Chondrocyte (in vitro differentiated cells): ENCODE measurements at regions not wholly inside any gene's neighbourhood (a gene's known extent, or its start where the extent isn't known, plus 50 kb on each side); places are given as distances from the start of the nearest gene placed in this dataset.

ENCODE experiments used
- DNase-seq: peaks from one replicate; pipeline ENCODE4 v3.0.0; 2021; ENCODE audit warnings: mixed read lengths, low spot score
- H3K27ac Mint-ChIP-seq: one replicate; pipeline ENCODE4 v1.8.0; 2021; ENCODE audit warnings: mild to moderate bottlenecking, moderate library complexity, mixed read lengths; ENCODE audit not compliant: unreplicated experiment
- H3K27me3 Mint-ChIP-seq: 2 replicates; pipeline ENCODE4 v1.8.0; 2021; ENCODE audit warnings: low read depth, mixed read lengths
- H3K36me3 Mint-ChIP-seq: 2 replicates; pipeline ENCODE4 v1.8.0; 2021; ENCODE audit warnings: low read depth, mixed read lengths
- H3K4me1 Mint-ChIP-seq: 2 replicates; pipeline ENCODE4 v1.8.0; 2021; ENCODE audit warnings: low read depth, mild to moderate bottlenecking, mixed read lengths
- H3K4me3 Mint-ChIP-seq: one replicate; pipeline ENCODE4 v1.8.0; 2021; ENCODE audit warnings: mild to moderate bottlenecking, moderate library complexity, mixed read lengths; ENCODE audit not compliant: unreplicated experiment
- H3K9me3 Mint-ChIP-seq: 2 replicates; pipeline ENCODE4 v1.8.0; 2021; ENCODE audit warnings: low read depth, mixed read lengths
- CTCF ChIP-seq: fragments of 200-600 bp; sonication (generic); IDR thresholded peaks from 2 replicates; pipeline ENCODE4 v1.5.0; 2021; ENCODE audit warnings: antibody characterized with exemption, mild to moderate bottlenecking, moderate library complexity

GRCh38 chr1:239926184-239926583 is 165.5 kb upstream of the FMN2 start:
- Mint-ChIP-seq H3K27me3 (peaks cover 4% of the 10 kb centered on the region), H3K4me1 (peaks cover 7% of the 10 kb centered on the region), H3K4me3 (no peak overlapping the region), H3K27ac (no peak overlapping the region), H3K36me3 (no peaks in the 10 kb centered on the region), H3K9me3 (no peaks in the 10 kb centered on the region)
- DNase-seq = no peak
- TF ChIP-seq CTCF = no peak

- Mint-ChIP-seq H3K9me3 (no peaks in the 10 kb centered on the region), H3K27me3 (peaks cover 8% of the 10 kb centered on the region), H3K4me3 (no peak overlapping the region), H3K36me3 (no peaks in the 10 kb centered on the region), H3K4me1 (peaks cover 7% of the 10 kb centered on the region), H3K27ac (no peak overlapping the region)
- no peak for DNase-seq
- no peak for TF ChIP-seq CTCF
Observed at GRCh38 chr1:239929317-239929716, 162.4 kb upstream of the FMN2 start.

GRCh38 chr1:239930686-239931262 is 160.9 kb upstream of the FMN2 start:
- Mint-ChIP-seq H3K4me1 (peaks cover 7% of the 10 kb centered on the region), H3K36me3 (no peaks in the 10 kb centered on the region), H3K4me3 (no peak overlapping the region), H3K27ac (no peak overlapping the region), H3K9me3 (no peaks in the 10 kb centered on the region), H3K27me3 (peaks cover 8% of the 10 kb centered on the region)
- DNase-seq = no peak
- no peak for TF ChIP-seq CTCF

GRCh38 chr1:239931341-239931740 is 160.3 kb upstream of the FMN2 start:
- TF ChIP-seq CTCF = no peak
- Mint-ChIP-seq H3K9me3 (no peaks in the 10 kb centered on the region), H3K36me3 (no peaks in the 10 kb centered on the region), H3K27me3 (peaks cover 8% of the 10 kb centered on the region), H3K4me1 (peaks cover 7% of the 10 kb centered on the region), H3K4me3 (no peak overlapping the region), H3K27ac (no peak overlapping the region)
- no peak for DNase-seq

- peaks cover 2% of the 10 kb centered on the region for H3K27me3 Mint-ChIP-seq
- no peak for DNase-seq
- H3K9me3 Mint-ChIP-seq = peaks cover 2% of the 10 kb centered on the region
- no peak overlapping the region for H3K4me3 Mint-ChIP-seq
- peaks cover 8% of the 10 kb centered on the region for H3K4me1 Mint-ChIP-seq
- H3K36me3 Mint-ChIP-seq = no peaks in the 10 kb centered on the region
- H3K27ac Mint-ChIP-seq = no peak overlapping the region
- TF ChIP-seq CTCF = no peak
Observed at GRCh38 chr1:239939602-239940001, 152.1 kb upstream of the FMN2 start.
